Amniotic stem cell (primary cell): ENCODE measurements at regions not wholly inside any gene's neighbourhood (a gene's known extent, or its start where the extent isn't known, plus 50 kb on each side); places are given as distances from the start of the nearest gene placed in this dataset.
"Not testable (repeated sequence)": the region's sequence is repeated elsewhere in the genome, so short reads cannot be mapped to it uniquely, and the experiment has no call there.

Source experiments
- DNase-seq: peaks from one replicate; lab custom pipeline; 2025; lab: John Stamatoyannopoulos, UW

DNA sequence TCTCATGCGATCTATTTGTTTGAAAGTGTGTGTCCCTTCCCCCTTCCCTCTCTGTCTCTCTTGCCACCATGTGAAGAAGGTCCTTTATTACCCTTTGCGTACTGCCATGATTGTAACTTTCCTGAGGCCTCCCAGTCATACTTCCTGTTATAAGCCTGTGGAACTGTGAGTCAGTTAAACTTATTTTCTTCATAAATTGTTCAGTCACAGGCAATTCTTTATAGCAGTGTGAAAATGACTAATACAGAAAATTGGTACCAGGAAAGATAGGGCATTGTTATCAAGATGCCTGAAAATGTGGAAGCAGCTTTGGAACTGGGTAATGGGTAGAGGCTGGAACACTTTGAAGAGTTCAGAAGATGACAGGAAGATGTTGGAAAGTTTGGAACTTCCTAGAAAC is 743.7 kb upstream of the NECTIN3 start:
- no peak for DNase-seq

DNA sequence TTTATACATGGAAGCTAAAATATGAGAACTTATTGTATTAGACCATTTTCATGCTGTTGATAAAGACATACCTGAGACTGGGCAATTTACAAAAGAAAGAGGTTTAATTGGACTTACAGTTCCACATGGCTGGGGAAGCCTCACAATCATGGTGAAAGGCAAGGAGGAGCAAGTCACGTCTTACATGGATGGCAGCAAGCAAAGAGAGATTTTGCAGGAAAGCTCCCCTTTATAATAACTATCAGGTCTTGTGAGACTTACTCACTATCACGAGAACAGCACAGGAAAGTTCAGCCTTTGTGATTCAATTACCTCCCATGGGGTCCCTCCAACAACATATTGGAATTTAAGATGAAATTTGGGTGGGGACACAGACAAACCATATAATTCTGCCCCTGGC is 740.1 kb upstream of the NECTIN3 start:
- DNase-seq = not testable (repeated sequence)

DNA sequence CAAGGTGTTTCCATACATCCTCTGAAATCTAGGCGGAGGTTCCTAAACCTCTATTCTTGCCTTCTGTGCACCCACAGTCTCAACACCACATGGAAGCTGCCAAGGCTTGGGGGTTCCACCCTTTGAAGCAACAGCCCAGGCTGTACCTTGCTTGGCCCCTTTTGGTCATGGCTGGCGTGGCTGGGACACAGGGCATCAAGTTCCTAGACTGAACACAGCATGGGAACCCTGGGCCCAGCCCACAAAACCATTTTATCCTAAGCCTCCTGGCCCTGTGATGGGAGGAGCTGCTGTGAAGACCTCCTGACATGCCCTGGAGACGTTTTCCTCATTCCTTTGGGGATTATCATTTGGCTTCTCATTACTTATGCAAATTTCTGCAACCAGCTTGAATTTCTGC is 739.0 kb upstream of the NECTIN3 start:
- no peak for DNase-seq

DNA sequence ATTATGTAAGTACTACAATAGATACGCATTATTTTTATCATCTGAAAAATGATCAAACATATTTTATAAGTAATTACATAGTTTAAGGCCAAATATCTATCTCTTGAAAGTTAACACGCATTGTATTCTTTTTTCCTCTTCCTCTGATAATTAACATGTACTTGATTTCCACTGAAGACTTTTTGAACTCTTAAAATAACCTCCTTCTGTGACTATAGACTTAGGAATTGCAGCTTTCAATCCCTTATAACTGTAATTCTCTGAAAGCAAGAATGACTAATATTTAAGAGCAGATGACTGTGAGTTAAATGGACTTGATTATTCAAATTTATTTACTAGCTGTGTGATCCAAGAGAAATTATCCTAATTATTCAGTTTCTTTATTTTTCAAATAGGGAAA is 730.6 kb upstream of the NECTIN3 start:
- no peak for DNase-seq

DNA sequence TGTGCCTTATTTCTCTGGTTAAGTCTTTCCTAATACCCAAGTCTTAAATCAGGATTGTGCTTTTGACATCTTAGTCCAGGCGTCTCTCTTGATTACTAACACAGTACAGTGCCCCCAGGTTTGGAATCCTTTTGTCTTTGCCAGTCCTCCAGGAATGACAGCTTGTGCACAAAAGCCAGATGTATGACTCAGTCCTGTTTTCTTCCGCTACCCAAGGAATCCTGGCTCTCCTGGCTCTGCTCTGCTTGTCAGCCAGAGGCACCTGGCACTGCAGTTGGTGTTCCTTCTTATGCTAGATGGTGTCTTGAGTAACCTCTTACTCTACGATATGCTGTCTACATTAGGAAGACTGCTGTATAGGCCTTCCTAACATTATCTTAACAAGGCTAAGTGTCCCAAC is 728.2 kb upstream of the NECTIN3 start:
- DNase-seq = no peak

DNA sequence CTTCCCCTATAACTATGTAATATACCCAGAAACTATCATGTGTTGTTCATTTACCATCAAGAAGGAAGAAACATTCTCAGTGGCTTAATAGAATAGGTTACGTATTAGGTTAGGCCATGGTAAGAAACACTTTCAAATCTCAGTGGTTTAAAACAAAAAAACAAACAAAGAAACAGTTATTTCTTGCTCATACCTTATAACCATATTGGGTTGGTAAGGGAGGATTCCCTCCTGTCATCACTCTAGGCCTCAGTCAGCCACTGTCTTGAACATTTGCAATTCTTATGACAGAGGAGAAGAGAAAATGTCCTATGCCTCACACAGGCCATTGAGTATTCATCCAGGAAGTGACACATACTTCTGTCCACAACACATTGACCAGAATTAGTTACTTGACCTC is 727.7 kb upstream of the NECTIN3 start:
- no peak for DNase-seq

DNA sequence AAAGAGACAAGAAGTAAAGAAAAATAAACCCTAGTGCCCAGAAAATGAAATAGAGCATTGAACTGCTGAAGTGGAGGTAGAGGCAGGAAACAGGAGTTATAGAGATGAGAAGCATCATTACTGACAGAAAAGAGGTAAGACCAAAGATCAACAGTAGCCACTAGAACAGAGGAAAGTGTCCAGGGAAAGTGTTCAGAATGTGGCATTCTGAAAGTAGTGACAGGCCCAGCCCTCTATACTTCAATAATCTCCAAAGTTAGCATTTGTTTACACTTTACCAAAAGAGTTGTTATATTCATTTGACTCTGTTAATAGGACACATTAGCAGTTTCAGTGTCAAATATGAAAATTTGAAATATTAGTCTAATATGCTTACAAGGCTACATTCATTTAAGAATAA is 727.1 kb upstream of the NECTIN3 start:
- DNase-seq = no peak

DNA sequence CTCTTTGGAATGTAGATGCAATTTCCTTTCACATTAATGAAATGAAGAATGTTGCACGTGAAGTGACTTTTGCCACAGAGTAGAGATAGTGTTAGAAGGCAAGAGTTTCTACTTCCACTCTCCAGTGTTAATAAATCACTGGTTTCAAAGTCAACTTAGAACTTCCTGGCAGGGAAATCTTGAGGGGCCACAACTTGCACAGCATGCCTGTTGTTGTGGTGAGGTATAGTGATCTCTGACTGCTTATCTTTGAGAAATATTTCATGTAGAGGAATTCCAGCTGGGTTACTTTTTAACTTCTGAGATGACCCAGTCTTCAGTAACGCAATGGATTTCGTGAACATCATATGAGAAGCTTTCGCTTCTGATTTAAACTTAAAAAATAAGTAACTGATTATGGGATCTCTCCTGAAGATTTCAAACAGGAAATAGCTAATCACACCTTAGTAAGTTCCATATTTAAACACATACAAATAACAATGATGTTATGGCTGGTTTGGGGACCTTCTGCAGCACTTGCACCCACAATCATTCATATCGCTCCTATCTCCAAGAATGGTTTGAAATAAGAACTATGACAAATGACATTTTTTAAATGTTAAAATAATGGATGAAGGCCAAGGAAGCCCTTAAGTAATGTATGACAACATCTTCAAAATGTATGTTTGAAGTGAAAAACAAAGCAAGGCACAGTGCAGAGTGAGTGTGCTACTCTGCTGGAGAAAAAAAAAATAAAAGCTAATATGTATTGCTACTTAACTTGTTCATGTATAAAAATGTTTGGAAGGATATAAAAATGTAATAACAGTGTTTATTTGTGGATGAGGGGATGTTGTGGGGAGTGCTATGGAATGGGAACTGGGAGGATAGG is 726.5 kb upstream of the NECTIN3 start:
- DNase-seq = no peak

DNA sequence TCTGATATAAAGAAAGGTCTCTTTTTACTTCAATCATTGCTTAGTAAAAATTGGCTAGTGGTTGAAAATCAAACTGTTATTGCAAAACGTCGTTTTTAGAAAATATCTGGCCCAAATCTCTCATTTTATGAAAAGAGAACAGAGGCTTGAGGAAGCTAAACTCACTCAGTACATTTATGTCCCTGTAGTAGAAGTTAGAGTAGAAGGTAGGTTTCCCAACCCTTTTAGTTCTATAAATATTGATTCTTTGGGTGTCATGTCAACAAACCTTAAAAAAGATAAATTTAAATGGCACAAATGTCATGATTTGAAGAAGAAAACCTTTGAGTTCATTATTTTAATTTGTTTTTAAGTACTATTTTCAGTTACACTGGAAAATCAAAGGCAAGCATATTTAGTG is 722.3 kb upstream of the NECTIN3 start:
- DNase-seq = no peak

DNA sequence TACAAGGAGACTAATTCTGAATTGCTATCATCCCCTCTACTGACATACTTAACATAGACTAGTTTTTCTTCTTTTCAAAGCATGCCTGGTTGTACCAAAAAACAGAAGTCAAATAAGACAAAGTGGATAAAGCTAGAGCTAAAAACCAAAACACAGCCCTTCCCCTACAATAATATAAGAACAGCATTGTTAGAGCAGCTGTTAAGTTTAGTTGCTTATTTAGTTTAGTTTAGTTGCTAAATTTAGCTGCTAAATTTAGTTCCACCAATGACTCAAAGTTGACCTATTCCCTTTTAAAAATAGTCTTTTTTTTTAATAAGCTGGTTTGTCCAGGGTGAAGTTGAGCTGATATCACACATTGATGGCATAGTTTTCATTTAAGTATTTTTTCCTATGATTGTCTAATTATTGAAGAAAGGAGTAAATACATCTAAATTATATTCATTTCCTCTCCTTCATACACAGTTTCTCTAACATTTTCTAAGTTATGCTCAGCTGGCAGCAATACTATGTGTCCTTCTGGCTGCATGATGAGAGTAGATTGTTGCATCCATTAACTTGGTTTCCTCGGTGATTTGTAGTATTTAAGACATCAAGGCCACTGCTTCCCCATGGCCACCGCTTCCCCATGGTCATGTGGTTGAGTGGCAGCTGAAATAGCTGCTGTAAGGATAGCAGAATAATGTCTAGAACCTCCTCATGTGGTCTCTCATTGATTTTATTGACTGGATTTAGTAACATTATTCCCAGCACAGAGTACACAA is 718.6 kb upstream of the NECTIN3 start:
- DNase-seq = no peak

DNA sequence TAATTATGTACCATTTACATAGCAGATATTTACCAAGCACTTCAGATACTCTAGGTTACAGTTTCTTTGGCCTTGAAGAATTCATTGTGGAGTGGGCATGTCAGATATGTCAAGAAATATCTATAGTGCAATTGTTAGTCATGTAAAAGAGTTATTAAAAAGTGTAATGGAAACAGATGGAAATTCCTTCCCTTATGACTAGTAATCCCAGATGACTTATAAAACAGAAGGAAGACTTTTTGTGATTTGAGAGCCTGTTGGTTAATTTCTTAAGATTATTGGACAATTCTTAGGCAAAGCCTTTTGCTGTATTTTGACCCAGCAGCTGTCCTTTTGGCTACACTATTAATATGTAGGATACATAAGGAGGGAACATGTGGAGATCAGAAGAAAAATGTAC is 708.9 kb upstream of the NECTIN3 start:
- DNase-seq = no peak

DNA sequence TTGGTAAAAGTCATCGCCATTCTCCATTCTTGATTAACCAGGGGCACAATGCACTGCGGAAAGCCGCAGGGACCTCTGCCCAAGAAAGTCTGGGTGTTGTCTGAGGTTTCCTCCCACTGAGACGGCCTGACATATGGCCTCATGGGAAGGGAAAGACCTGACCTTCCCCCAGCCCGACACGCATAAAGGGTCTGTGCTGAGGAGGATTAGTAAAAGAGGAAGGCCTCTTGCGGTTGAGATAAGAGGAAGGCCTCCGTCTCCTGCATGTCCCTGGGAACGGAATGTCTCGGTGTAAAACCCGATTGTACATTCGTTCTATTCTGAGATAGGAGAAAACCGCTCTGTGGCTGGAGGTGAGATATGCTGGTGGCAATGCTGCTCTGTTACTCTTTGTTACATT is 704.3 kb upstream of the NECTIN3 start:
- DNase-seq = not testable (repeated sequence)

DNA sequence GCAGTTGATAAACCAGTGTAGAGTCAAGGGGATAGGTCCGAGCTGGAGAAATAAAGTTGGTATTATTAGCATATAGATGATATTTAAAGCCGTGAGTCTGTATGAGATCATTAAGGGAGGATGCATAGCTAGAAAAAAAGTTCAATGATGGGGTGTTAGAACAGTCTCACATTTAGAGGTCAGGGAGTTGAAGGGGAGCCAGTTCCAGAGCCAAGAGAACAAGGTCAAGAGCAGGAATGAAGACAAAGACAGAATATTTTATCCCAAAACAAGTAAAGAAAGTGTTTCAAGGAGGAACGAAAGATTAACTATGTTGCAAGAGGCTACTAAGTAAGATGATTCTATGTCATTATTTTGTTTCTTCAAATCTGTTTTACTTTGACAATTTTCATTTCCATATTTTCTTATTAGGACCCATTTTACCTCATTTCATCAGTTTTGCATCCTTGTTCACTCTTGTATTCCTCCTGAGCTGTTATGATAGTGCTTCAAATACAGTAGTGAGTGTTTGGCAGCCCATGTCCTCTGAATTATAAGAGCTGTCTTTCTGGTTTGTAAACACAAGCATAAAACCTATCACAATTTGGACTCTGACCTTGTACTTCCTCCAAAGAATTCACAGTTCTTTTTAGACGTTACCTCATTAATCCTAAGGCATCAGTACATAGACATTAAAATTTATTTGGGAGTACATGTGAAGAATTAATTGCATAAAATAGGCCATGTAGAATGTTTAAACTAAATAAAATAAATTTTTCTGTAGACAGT is 695.7 kb upstream of the NECTIN3 start:
- no peak for DNase-seq

DNA sequence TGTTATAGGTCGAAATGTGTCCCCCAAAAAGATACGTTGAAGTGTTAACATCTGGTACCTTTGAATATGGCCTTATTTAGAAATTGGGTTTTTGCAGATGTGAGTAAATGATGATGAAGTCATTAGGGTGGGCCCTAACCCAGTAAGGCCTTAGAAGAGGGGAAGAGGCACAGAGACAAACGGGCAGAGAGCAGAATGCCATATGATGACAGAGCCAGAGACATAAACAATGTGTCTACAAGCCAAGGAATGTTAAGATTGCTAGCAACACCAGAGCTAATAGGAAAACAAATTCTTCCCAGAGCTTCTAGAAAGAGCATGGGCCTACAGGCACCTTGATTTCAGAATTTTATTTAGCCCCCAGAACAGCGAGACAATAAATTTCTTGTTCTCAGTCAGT is 693.1 kb upstream of the NECTIN3 start:
- DNase-seq = no peak

DNA sequence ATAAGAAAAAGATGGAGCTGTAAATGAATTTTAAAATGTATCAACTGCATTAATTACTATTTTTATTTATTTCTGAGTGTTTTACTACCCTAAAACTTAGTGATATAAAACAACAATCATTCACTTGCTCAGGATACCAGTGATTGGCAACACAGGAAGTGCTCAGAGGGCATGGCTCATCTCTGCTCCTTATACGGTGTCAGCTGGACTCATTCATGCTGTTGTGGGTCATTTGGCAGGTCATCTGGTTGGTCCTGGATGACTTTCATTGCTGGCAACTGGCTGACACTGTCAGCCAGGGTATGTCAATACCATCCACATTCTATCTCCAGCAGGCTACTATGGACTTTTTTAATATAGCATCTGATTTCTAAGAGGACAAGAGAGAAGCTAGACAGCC is 689.6 kb upstream of the NECTIN3 start:
- DNase-seq = no peak

DNA sequence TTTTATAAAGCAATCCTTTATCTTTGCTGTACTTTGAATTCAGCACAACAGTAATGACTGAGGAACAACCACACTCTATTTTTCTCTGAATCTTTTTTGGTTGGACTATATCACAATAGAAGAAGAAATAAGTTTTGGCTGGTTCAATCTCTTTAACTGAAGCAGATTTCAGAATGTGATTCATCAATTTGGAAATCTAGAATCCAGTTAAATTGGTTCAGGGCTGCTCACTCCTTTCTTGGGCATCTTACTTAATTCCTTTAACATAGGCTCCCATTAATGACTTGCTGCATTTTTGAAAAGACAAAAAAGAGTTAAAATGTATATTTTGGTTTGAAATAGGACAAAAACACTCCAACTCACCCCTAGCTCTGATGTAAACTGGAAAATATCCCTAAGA is 688.3 kb upstream of the NECTIN3 start:
- DNase-seq = no peak

DNA sequence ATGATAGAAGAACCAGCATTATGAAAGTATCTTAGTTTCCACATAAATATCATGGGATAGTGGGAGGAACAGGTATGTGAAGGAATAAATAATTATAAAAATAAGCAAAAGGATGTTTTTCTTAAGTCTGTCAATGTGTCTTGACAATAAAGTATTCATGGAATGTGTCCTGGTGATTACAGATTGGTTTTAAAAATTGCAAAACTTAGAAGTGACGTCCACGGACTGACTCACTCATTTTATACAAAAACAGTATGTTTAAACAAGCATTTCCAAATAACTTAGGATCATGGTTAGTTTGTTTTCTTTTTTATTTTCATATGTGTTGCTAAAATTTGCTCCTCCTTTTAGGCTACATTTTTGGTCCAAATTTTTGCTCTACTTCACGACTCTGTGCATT is 687.0 kb upstream of the NECTIN3 start:
- no peak for DNase-seq

DNA sequence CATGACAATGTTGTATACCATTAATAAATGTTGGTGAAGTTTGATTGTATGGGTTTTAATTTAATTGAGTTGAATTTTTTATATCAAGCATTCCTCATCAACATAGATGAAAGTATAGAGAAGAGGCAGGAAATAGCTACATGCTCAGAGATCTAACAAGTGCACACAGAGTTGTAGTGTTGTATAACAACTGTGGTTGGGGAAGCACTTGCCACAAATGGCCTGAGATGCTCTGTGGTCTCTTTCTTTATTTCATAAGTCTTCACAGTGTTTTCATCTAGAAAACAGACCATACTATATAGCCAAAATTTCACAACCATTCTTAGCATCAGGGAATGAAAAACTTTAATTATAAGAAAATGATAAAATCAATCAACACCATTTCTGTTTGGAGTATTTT is 682.6 kb upstream of the NECTIN3 start:
- no peak for DNase-seq

DNA sequence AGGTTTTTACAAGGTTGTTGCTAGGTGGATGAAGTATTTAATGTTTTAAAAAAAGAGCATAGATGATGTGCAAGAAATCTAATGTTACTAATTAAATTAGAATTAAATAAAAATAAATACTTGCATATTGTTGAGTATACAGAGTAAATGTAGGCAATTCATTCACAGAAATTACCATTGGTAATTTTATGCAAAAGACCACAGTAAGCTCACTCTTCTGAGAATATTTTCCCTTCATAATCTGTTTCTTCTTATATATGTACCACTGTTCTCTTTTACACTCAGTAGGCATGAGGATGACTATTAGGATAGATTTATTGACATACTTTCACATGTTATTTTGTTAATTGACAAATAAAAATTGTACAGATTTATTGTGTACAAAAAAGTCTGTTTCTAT is 681.2 kb upstream of the NECTIN3 start:
- no peak for DNase-seq

DNA sequence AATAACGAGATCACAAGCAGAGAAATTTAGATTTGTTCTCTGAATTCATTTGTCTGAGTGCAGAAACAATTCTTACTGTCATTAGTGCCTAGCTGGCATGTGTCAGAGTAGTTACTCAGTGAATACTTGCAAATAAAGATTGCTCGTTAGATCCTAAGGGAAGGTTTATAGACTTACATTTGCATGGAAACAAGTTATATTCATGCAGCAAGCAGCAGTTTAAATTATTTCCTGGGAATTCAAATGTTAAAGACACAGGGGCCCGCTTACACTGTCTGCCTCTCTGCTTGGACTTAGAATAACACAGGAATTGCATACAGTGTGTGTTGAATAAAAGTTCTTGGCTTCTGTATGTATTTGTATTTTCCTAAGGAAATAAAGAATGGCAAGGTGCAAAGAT is 680.6 kb upstream of the NECTIN3 start:
- DNase-seq = no peak

DNA sequence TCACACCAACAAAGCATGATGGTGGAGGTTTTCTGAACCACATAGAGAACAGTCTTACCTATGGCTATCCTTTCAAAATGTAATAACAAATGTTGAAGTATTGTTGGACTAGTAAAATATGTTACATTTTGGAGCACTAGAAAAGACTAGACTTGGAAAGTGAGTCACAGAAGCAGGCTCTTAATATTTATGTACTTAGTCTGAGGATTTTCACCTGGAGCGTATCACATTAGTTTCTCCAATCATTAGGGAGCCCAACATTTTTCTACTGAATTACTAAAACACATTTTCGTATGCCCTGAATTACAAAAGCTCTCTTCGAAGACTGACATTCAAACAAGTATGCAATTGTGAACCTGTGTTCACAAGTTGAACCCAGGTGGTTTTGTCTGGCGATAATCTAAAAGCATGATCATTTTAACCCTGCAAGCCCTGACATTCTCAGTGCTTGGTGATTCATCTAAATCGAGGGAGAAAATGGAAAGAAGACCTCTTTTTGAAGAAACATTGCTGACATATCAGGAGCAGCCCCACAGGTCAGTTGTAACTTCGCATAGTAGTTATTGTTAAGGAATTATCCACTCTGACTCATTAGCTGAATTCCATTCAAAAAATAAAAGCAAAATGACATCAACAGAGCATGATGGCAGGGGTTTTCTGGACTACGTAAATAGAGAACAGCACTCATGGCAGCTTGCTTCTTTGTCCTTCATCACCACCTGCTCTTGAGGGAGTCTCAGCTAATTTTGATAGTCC is 679.8 kb upstream of the NECTIN3 start:
- no peak for DNase-seq

DNA sequence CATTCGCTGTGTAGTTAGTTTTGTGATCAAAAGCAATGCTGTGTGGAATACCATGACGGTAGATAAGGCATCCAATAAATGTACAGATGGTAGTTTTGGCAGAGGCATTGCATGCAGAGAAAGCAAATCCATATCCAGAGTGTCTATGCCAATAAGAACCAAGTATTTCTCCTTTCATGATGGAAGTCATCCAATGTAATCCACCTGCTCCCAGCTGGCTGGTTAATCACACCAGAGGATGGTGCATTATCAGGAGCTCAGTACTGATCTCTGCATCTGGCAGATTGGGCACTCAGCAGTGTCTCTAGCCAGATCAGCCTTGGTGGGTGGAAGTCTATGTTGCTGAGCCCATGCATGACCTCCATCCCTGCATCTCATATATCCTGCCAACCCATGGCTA is 677.7 kb upstream of the NECTIN3 start:
- no peak for DNase-seq
